ENCODE measurements at regions not wholly inside any gene's neighbourhood (a gene's known extent, or its start where the extent isn't known, plus 50 kb on each side); places are given as distances from the start of the nearest gene placed in this dataset.

DNA sequence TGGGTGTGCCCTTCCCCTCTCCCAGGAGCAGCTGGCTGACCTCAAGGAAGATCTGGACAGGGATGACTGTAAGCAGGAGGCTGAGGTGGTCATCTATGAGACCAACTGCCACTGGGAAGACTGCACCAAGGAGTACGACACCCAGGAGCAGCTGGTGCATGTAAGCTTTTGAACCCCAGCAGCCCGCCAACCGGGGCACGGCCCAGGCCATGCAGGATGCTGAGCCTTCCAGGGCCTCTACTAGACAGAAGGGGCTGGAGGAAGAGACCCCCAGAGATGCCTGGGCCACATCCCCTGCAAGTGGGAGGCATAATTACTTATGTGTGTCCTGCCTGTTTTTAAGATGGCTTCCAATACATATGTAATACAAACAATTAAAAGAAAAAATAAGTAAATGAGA is 239.3 kb downstream of the GLI2 start:
- TF ChIP-seq, protein P1, sequence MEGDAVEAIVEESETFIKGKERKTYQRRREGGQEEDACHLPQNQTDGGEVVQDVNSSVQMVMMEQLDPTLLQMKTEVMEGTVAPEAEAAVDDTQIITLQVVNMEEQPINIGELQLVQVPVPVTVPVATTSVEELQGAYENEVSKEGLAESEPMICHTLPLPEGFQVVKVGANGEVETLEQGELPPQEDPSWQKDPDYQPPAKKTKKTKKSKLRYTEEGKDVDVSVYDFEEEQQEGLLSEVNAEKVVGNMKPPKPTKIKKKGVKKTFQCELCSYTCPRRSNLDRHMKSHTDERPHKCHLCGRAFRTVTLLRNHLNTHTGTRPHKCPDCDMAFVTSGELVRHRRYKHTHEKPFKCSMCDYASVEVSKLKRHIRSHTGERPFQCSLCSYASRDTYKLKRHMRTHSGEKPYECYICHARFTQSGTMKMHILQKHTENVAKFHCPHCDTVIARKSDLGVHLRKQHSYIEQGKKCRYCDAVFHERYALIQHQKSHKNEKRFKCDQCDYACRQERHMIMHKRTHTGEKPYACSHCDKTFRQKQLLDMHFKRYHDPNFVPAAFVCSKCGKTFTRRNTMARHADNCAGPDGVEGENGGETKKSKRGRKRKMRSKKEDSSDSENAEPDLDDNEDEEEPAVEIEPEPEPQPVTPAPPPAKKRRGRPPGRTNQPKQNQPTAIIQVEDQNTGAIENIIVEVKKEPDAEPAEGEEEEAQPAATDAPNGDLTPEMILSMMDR (IDR thresholded peaks at IDR 0.05), result no peak
- no peak for TF ChIP-seq POLR2A (IDR thresholded peaks at IDR 0.05)
